Nephron progenitor cell (in vitro differentiated cells): ENCODE measurements at regions not wholly inside any gene's neighbourhood (a gene's known extent, or its start where the extent isn't known, plus 50 kb on each side); places are given as distances from the start of the nearest gene placed in this dataset.
A peak's percentile ranks its signal among the peaks of the same experiment; 100 is the strongest.

Experiments used
- DNase-seq: peaks from one replicate; pipeline ENCODE4 v3.0.0; 2021
- H3K27ac Mint-ChIP-seq: 2 replicates; pipeline ENCODE4 v1.8.0; 2021; ENCODE audit warnings: mild to moderate bottlenecking, moderate library complexity, mixed read lengths
- H3K27me3 Mint-ChIP-seq: 2 replicates; pipeline ENCODE4 v1.8.0; 2021; ENCODE audit warnings: mild to moderate bottlenecking, low read depth, mixed read lengths; ENCODE audit not compliant: poor library complexity
- H3K36me3 Mint-ChIP-seq: 2 replicates; pipeline ENCODE4 v1.8.0; 2021; ENCODE audit warnings: low read depth, mixed read lengths
- H3K4me1 Mint-ChIP-seq: 2 replicates; pipeline ENCODE4 v1.8.0; 2021; ENCODE audit warnings: mixed read lengths
- H3K4me3 Mint-ChIP-seq: 2 replicates; pipeline ENCODE4 v1.8.0; 2021; ENCODE audit warnings: mild to moderate bottlenecking, moderate library complexity, mixed read lengths
- H3K9me3 Mint-ChIP-seq: 2 replicates; pipeline ENCODE4 v1.8.0; 2021; ENCODE audit warnings: mild to moderate bottlenecking, moderate library complexity, mixed read lengths
- TF ChIP-seq, protein P1 (sequence below): fragments of 200-600 bp; sonication (generic); IDR thresholded peaks from 2 replicates; pipeline ENCODE4 v1.5.0; 2021; ENCODE audit warnings: antibody characterized with exemption

GRCh38 chr2:23285091-23285800 is 99.7 kb upstream of the KLHL29 start:
- Mint-ChIP-seq H3K27me3 (peaks cover 8% of the 10 kb centered on the region), H3K27ac (no peak overlapping the region), H3K36me3 (no peaks in the 10 kb centered on the region), H3K4me1 (peaks cover 19% of the 10 kb centered on the region), H3K4me3 (no peak overlapping the region), H3K9me3 (no peaks in the 10 kb centered on the region)
- TF ChIP-seq, protein P1, sequence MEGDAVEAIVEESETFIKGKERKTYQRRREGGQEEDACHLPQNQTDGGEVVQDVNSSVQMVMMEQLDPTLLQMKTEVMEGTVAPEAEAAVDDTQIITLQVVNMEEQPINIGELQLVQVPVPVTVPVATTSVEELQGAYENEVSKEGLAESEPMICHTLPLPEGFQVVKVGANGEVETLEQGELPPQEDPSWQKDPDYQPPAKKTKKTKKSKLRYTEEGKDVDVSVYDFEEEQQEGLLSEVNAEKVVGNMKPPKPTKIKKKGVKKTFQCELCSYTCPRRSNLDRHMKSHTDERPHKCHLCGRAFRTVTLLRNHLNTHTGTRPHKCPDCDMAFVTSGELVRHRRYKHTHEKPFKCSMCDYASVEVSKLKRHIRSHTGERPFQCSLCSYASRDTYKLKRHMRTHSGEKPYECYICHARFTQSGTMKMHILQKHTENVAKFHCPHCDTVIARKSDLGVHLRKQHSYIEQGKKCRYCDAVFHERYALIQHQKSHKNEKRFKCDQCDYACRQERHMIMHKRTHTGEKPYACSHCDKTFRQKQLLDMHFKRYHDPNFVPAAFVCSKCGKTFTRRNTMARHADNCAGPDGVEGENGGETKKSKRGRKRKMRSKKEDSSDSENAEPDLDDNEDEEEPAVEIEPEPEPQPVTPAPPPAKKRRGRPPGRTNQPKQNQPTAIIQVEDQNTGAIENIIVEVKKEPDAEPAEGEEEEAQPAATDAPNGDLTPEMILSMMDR, result no peak
- no peak for DNase-seq

- DNase-seq, result no peak
- Mint-ChIP-seq H3K27ac (peak overlapping the region; percentile 84), H3K4me3 (no peak overlapping the region), H3K4me1 (peaks cover 19% of the 10 kb centered on the region), H3K9me3 (no peaks in the 10 kb centered on the region), H3K27me3 (peaks cover 8% of the 10 kb centered on the region), H3K36me3 (no peaks in the 10 kb centered on the region)
- TF ChIP-seq, protein P1, result no peak
Measured at GRCh38 chr2:23286031-23286757, 98.8 kb upstream of the KLHL29 start.

- H3K4me3 Mint-ChIP-seq, result no peak overlapping the region
- H3K36me3 Mint-ChIP-seq, result no peaks in the 10 kb centered on the region
- H3K27me3 Mint-ChIP-seq, result peaks cover 5% of the 10 kb centered on the region
- H3K27ac Mint-ChIP-seq, result peak overlapping the region; percentile 65
- peaks cover 19% of the 10 kb centered on the region for H3K4me1 Mint-ChIP-seq
- TF ChIP-seq, protein P1, result no peak
- H3K9me3 Mint-ChIP-seq, result no peaks in the 10 kb centered on the region
- DNase-seq, result no peak
Measured at GRCh38 chr2:23286758-23287704, 97.9 kb upstream of the KLHL29 start.

DNA sequence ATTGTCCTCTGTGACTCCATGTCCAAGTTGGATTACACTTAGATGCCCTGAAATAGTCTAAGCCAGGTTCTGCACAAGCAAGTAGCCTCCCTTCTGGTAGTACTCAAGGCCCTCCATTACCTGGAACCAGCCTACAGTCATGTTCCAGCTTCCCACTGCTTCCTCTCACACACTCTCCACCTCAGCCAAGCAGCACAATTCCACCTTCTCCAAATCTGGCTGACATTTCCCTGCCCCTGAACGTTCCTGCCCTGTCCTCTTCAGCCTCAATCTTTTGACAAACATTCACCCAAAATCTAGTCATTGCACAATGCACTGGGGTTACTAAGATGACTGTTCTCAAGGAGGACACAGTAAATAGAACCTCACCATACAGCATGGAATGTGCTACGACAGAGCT is 95.3 kb upstream of the KLHL29 start:
- Mint-ChIP-seq H3K9me3 (no peaks in the 10 kb centered on the region), H3K27ac (no peak overlapping the region), H3K36me3 (no peaks in the 10 kb centered on the region), H3K4me1 (peaks cover 19% of the 10 kb centered on the region), H3K27me3 (peaks cover 5% of the 10 kb centered on the region), H3K4me3 (no peak overlapping the region)
- no peak for DNase-seq
- TF ChIP-seq, protein P1, result no peak

- no peak overlapping the region for H3K27ac Mint-ChIP-seq
- TF ChIP-seq, protein P1, result no peak
- H3K27me3 Mint-ChIP-seq, result peaks cover 5% of the 10 kb centered on the region
- peaks cover 16% of the 10 kb centered on the region for H3K4me1 Mint-ChIP-seq
- H3K9me3 Mint-ChIP-seq, result no peaks in the 10 kb centered on the region
- no peaks in the 10 kb centered on the region for H3K36me3 Mint-ChIP-seq
- DNase-seq, result no peak
- H3K4me3 Mint-ChIP-seq, result no peak overlapping the region
Measured at GRCh38 chr2:23291239-23291638, 93.7 kb upstream of the KLHL29 start.
